Inferior parietal cortex (tissue), 1 donor: ENCODE measurements at regions not wholly inside any gene's neighbourhood (a gene's known extent, or its start where the extent isn't known, plus 50 kb on each side); places are given as distances from the start of the nearest gene placed in this dataset.
A peak's percentile ranks its signal among the peaks of the same experiment; 100 is the strongest.
"Not testable (repeated sequence)": the region's sequence is repeated elsewhere in the genome, so short reads cannot be mapped to it uniquely, and the experiment has no call there.

Experiments used
- DNase-seq: peaks from one replicate; pipeline ENCODE4 v3.0.0-alpha.2; 2016; ENCODE audit errors: extremely low spot score

DNA sequence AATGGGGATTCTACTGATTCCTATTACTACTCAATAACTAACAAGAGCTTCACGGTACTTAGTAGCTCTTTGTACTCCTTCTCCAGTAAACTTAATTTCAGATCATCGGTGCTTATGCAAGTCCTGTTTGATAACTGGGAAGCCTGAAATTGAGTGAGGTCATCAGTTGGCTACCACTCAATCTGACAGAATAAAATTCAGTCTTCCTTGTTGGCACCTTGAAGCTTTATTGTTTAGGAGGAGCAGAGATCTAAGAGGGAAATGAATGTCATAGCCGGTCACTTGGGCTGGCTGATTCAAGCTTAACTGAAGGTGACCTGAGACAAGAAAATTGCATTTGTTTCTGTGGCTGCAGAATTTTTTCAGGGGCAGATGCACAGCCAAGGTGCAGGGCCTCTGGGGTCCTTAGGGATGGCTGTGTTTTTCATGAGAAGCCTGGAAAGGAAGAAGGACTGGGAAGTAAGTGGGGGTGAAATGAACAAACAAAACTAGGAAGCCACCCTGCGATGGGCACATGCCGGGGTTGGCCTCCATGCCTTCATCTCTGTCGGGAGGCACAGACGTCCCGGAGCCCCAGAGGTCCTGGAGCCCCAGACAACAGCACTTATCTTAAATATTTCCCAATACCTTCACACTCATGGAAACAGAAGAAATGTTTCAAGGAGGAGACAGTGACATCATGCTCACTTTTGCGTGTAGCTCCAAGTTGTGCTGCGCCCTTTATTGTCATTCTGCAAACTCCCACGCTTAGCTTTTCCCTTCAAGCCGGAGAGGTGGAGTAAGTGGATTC is 85.0 kb upstream of the KIF5B start:
- no peak for DNase-seq

DNA sequence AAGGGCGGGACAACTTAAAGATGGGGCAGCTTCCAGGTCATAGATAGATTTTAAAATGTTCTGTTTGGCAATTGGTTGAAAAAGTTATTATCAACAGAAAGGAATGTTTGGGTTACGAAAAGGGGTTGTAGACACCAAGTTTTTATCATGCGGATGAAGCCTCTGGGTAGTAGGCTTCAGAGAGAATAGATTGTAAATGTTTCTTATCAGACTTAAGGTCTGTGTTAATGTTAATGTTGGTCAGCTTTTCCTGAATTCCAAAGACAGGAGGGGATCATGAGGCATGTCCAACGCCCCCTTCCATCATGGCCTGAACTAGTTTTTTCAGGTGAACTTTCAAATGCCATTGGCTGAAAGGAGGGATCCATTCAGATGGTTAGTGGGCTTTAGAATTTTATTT is 84.2 kb upstream of the KIF5B start:
- DNase-seq = no peak

DNA sequence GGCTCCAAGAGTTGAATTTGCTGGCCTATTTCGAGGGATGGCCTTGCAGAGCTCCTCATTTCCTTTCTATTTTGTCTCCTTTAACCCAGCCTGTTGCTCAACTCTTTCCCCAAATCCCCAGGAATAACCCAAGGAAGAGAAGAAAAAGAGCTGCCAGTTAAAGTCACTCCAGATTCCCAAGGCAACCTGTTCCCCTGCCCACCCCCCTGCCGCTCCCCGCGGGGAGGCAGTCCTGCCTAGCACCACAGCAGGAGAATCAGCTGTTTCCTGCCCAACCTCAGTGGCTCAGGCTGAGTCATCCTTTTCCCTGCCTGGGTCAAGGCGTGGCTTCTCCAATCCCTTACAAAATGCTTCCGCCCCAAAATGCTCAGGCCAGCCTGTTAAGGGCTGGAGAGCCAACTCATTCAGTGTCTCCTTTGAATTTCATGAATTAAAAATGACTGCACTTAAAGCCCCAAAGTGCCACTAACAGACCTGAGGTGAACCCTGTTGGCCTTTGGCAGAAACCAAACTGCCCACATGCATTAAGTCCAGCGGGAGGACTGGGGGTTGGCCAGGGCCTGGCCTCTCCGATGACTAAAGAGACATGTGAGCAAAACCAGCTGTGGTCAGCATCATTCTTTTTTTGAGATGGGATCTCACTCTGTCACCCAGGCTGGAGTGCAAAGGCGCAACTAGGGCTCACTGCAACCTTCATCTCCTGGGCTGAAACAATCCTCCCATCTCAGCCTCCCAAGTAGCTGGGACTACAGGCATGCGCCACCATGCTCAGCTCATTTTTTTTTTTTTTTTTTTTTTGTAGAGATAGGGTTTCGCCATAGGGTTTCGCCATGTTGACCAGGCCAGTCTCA is 83.2 kb upstream of the KIF5B start:
- peak; percentile 17 for DNase-seq

- DNase-seq = not testable (repeated sequence)
Observed at GRCh38 chr10:32136927-32137326, 80.7 kb upstream of the KIF5B start.

- not testable (repeated sequence) for DNase-seq
Observed at GRCh38 chr10:32135796-32136195, 79.6 kb upstream of the KIF5B start.

- DNase-seq = no peak
Observed at GRCh38 chr10:32132357-32132946, 76.2 kb upstream of the KIF5B start.

DNA sequence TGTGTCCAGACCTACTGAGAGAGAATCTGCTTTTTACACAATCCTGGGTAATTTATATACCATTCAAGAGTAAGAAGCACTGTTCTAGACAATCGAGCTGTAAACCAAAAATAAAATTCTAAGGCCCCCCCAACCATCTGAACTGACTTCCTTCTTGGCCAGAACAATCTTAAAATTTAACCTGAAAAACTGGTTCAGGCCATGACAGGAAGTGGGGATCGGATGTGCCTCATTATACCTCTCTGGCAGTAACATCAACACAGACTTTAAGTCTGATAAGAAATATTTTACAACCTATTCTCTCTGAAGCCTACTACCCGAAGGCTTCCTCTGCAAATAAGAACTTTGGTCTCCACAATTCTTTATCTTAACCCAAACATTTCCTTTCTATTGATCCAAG is 75.2 kb upstream of the KIF5B start:
- no peak for DNase-seq

DNA sequence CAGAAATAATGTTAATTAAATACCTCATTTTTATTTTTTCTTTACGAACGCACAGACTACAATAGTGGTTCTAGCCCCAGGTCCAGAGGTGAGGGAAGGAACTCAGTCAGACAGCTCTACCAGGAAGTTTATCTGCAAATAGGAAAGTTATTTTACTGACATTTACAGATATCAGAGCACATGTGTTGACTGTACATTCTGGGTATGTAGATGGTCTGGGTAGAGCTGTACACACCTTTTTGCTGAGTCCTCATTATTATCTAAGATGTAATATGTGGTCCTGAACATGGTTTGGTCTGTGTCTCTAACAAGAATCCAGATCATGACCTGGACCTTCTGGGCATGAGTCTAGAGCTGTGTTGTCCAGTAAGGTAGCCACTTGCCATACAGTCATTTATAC is 74.6 kb upstream of the KIF5B start:
- DNase-seq = no peak

GRCh38 chr10:32125023-32125422 is 68.8 kb upstream of the KIF5B start:
- DNase-seq = peak; percentile 27

GRCh38 chr10:32123021-32123420 is 66.8 kb upstream of the KIF5B start:
- no peak for DNase-seq

DNA sequence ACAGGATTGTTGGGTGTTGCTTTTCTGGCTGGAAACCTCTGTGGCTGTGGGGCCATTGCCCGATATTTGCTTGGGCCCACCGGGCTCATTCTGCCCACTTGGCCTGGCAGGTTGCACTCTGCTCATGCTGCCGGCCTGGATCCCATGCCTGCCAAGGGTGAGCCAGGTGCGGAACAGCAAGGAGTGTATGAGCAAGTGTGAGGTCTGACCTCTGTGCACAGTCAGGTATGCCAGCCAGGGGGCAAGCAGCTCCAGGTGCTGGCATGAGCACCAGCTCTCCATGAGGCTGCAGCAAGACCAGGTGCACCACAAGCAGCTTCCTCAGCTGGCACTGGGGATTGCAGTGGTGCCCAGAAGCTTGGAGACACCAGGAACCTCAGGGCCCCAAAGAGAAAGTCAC is 65.4 kb upstream of the KIF5B start:
- DNase-seq = no peak

DNA sequence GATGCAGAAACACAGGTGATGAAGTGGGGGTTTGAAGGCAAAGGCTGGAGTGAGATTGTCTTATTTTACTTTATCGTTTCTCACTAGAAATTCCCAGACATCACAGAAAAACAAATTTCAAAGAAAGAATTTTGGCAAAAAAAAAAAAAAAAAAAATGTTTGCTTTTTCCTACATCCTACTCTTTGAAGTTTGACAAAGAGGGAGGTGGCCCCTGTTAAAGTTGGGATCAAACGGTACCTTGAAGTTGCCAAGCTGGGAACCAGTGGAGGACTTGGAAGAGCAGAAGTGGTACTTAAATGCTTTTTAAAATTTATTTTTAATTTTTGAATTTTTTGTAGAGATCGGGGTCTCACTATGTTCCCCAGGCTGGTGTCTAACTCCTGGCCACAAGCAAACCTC is 63.9 kb upstream of the KIF5B start:
- DNase-seq = no peak

DNA sequence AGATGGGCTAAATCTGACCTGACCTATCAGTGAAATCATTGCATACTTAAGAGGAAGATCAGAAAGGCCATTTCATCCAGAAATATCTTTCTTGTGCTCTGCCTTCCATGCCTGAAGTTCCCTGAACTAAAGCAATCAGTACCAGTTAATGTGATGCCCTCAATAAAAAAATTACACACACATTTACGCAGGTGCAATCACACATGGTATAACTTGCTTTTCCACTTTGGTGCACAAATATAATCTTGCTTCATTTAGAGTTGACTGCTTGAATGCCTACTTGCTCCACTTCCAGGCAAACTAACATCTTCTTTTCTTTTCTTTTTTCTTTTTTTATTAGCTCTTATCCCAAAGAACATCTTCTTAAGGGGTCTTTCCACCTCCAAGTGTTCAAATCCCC is 58.3 kb upstream of the KIF5B start:
- DNase-seq = no peak

DNA sequence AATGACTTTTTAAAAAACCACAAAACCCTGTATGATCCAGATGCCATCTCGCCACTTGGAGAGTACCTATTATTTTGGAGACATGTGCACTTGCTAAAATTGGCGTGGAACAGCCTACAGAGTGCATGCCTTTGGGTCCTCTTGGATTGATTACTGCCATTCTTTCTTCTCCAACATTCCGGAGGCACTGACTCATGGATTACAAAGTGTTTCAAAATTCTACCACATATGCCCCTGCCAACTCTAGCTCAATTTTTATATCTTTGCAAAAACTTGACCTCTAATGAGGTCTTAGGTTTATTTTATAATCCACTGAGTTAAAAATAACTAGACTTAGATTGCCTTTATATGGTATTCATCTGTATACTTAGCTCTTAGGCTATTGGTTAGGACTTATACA is 55.8 kb upstream of the KIF5B start:
- DNase-seq = no peak

DNA sequence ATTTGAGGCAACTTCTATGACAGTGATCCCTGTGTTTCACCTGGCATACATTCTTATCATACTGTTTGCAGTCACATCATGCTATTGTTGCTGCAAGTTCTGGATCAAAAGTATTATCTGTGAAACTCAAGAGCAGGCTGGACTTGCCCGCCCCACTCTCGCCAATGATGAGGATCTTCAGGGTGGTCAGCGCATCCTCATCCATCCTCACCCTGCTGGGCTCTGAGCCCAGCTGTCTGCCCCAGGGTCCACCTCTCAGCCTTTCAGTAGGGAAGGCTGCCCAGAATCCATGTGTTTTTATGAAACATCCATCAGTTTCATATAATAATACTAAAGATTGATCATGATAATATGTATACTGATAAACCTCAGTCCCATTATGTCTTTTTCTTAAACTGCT is 55.4 kb upstream of the KIF5B start:
- no peak for DNase-seq

- DNase-seq = no peak
Observed at GRCh38 chr10:32110790-32111189, 54.6 kb upstream of the KIF5B start.

DNA sequence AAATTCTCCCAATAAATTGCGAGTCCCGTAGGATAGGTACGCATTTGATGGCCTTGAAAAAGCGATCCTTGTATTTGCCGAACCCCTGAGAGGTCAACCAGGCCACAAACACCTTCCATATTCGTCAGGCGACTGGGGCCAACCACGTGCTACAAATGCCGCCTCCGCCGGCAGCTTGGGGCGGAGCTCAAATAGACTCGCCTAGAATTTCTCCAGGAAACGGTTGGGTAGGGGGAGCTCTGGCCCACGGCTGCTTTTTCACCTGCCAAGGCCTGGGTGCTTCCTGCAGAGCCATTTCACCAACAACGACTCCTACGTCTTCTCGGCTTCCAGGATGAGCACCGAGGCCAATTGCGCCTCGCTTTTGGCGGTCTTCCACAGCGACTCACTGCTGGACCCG is 53.4 kb upstream of the KIF5B start:
- DNase-seq = no peak
